ENCODE measurements at regions not wholly inside any gene's neighbourhood (a gene's known extent, or its start where the extent isn't known, plus 50 kb on each side); places are given as distances from the start of the nearest gene placed in this dataset.

DNA sequence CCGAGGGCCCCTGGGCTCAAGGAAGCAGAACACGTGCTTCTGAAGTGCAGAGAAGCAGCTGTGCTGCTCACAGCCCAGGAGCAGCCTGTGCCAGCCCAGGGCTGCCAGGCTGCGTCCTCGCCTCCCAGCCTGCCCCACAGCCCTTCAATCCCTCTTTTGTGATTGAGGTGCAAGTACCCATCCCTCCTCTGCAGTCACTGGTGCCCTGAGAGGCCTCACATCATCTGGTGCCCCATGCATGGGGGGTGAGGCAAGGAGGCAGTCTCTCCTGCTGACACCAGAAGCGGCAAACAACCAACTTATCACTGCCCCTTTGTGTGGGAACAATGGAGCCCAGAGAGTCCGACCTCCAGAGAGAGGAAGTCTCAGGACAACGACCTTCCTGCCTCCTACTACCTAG is 49.8 kb upstream of the FGFR2 start:
- no peak for TF ChIP-seq GABPA (IDR thresholded peaks at IDR 0.05; ENCODE audit: low read depth)
- TF ChIP-seq POLR2AphosphoS5 (IDR thresholded peaks at IDR 0.05; ENCODE audit: low read depth) = no peak
- TF ChIP-seq, protein P1, sequence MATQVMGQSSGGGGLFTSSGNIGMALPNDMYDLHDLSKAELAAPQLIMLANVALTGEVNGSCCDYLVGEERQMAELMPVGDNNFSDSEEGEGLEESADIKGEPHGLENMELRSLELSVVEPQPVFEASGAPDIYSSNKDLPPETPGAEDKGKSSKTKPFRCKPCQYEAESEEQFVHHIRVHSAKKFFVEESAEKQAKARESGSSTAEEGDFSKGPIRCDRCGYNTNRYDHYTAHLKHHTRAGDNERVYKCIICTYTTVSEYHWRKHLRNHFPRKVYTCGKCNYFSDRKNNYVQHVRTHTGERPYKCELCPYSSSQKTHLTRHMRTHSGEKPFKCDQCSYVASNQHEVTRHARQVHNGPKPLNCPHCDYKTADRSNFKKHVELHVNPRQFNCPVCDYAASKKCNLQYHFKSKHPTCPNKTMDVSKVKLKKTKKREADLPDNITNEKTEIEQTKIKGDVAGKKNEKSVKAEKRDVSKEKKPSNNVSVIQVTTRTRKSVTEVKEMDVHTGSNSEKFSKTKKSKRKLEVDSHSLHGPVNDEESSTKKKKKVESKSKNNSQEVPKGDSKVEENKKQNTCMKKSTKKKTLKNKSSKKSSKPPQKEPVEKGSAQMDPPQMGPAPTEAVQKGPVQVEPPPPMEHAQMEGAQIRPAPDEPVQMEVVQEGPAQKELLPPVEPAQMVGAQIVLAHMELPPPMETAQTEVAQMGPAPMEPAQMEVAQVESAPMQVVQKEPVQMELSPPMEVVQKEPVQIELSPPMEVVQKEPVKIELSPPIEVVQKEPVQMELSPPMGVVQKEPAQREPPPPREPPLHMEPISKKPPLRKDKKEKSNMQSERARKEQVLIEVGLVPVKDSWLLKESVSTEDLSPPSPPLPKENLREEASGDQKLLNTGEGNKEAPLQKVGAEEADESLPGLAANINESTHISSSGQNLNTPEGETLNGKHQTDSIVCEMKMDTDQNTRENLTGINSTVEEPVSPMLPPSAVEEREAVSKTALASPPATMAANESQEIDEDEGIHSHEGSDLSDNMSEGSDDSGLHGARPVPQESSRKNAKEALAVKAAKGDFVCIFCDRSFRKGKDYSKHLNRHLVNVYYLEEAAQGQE (IDR thresholded peaks at IDR 0.05; ENCODE audit: insufficient replicate concordance, low read depth) = no peak
- TF ChIP-seq SPI1 (IDR thresholded peaks at IDR 0.05; ENCODE audit: borderline replicate concordance, low read depth) = no peak
- TF ChIP-seq, protein P2, sequence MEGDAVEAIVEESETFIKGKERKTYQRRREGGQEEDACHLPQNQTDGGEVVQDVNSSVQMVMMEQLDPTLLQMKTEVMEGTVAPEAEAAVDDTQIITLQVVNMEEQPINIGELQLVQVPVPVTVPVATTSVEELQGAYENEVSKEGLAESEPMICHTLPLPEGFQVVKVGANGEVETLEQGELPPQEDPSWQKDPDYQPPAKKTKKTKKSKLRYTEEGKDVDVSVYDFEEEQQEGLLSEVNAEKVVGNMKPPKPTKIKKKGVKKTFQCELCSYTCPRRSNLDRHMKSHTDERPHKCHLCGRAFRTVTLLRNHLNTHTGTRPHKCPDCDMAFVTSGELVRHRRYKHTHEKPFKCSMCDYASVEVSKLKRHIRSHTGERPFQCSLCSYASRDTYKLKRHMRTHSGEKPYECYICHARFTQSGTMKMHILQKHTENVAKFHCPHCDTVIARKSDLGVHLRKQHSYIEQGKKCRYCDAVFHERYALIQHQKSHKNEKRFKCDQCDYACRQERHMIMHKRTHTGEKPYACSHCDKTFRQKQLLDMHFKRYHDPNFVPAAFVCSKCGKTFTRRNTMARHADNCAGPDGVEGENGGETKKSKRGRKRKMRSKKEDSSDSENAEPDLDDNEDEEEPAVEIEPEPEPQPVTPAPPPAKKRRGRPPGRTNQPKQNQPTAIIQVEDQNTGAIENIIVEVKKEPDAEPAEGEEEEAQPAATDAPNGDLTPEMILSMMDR (IDR thresholded peaks at IDR 0.05; ENCODE audit: insufficient read depth, low read length) = no peak
- H3K4me3 ChIP-seq (replicated peaks; ENCODE audit: insufficient read depth, low read length) = no peak overlapping the region
- DNase-seq (ENCODE audit: low read depth in 1 of 2, low spot score in 1 of 2) = no peak
- peaks cover 6% of the 10 kb centered on the region for H3K27me3 ChIP-seq (ENCODE audit: insufficient read depth, poor library complexity, severe bottlenecking)
- no peak overlapping the region for H3K27ac ChIP-seq (replicated peaks)

All from HL-60 (cell line).